HG02973 (cell line): ENCODE measurements at regions not wholly inside any gene's neighbourhood (a gene's known extent, or its start where the extent isn't known, plus 50 kb on each side); places are given as distances from the start of the nearest gene placed in this dataset.

Experiments
- ATAC-seq: cut with Tn5 transposase; IDR thresholded peaks from one replicate; pipeline ENCODE4 v1.9.1; 2021; ENCODE audit warnings: moderate library complexity; ENCODE audit not compliant: unreplicated experiment

GRCh38 chr1:192521734-192522133 lies 53.8 kb upstream of the RGS1 start:
- no peak for ATAC-seq

GRCh38 chr1:192522673-192523072 lies 52.9 kb upstream of the RGS1 start:
- ATAC-seq, result no peak

GRCh38 chr1:192524223-192524622 lies 51.4 kb upstream of the RGS1 start:
- no peak for ATAC-seq
